HepG2 (cell line): ENCODE measurements at regions not wholly inside any gene's neighbourhood (a gene's known extent, or its start where the extent isn't known, plus 50 kb on each side); places are given as distances from the start of the nearest gene placed in this dataset.

Experiments used
- CTCF ChIP-seq: sonication (generic); formaldehyde crosslinking; IDR thresholded peaks from 2 replicates; pipeline ENCODE4 v1.5.0; 2020; ENCODE audit warnings: mild to moderate bottlenecking, missing genetic modification reagents, moderate library complexity
- ZNF883 ChIP-seq: sonication (generic); formaldehyde crosslinking; IDR thresholded peaks from 2 replicates; pipeline ENCODE4 v1.5.1; 2020; ENCODE audit warnings: mild to moderate bottlenecking, missing genetic modification reagents; ENCODE audit errors: not compliant biosample characterization

- no peak for TF ChIP-seq ZNF883 (CRISPR knock-in tag)
- TF ChIP-seq CTCF (CRISPR knock-in tag), result no peak
These were observed 844.9 kb upstream of the ALCAM start for GRCh38 chr3:104521606-104522336.
